Gastrocnemius medialis (tissue), 4 donors: ENCODE measurements at regions not wholly inside any gene's neighbourhood (a gene's known extent, or its start where the extent isn't known, plus 50 kb on each side); places are given as distances from the start of the nearest gene placed in this dataset.

Source experiments
- ATAC-seq, 2 donors: fragments of 150-250 bp; one replicate each; pipeline ENCODE4 v1.9.1; 2016
- DNase-seq, 2 donors: peaks; one replicate each; pipeline ENCODE4 v3.0.0-alpha.2; 2019
- H3K27ac ChIP-seq, 4 donors: fragments of 200-600 bp; sonication (generic); 1 replicate in 1 of 4; 2 replicates in 3 of 4; pipeline ENCODE4 v1.5.1; 2016 to 2018; ENCODE audit warnings: mild to moderate bottlenecking in 2 of 4, moderate library complexity in 1 of 4
- H3K27me3 ChIP-seq, 3 donors: fragments of 200-600 bp; sonication (generic) in 2 of 3; 1 replicate in 1 of 3; 2 replicates in 2 of 3; pipeline versions ENCODE4 v1.5.1 to v1.6.0; 2016 to 2019; ENCODE audit warnings: mild to moderate bottlenecking in 1 of 3, moderate library complexity in 1 of 3
- H3K36me3 ChIP-seq, 2 donors: fragments of 200-600 bp; sonication (generic) in 1 of 2; one replicate each; pipeline ENCODE4 v1.5.1; 2017 to 2018
- H3K4me1 ChIP-seq, 2 donors: fragments of 200-600 bp; sonication (generic) in 1 of 2; one replicate each; pipeline ENCODE4 v1.5.1; 2016 to 2017; ENCODE audit warnings: mild to moderate bottlenecking in 2 of 2
- H3K4me3 ChIP-seq, 4 donors: fragments of 200-600 bp; sonication (generic) in 3 of 4; 1 replicate in 1 of 4; 2 replicates in 3 of 4; pipeline ENCODE4 v1.5.1; 2016 to 2019; ENCODE audit warnings: mild to moderate bottlenecking in 2 of 4
- H3K9me3 ChIP-seq, 3 donors: fragments of 200-600 bp; sonication (generic) in 2 of 3; 1 replicate in 1 of 3; 2 replicates in 2 of 3; pipeline ENCODE4 v1.5.1; 2016 to 2019
- POLR2A ChIP-seq, 2 donors: fragments of 450-650 bp; IDR thresholded peaks; one replicate each; pipeline ENCODE4 v1.6.1; 2017; ENCODE audit warnings: antibody characterized with exemption in 2 of 2, mild to moderate bottlenecking in 2 of 2, moderate library complexity in 2 of 2
- in situ Hi-C, 4 donors: fragments of 200-750 bp; cut with MboI; loops; one replicate each; pipeline versions ENCODE4 v1.15.0 to v1.8.0; 2017; ENCODE audit warnings: low sequenced_read_pairs in 4 of 4
- intact Hi-C: fragments of 100-400 bp; cut with DNase I; formaldehyde crosslinking; loops from one replicate; pipeline ENCODE4 v1.15.1; 2023; ENCODE audit warnings: low total_unique reads
- TF ChIP-seq, protein P1 (sequence below), 5 experiments: fragments of 450-650 bp in 3 of 5; fragments of 200-600 bp in 2 of 5; sonication (generic) in 2 of 5; IDR thresholded peaks in 4 of 5; conservative IDR thresholded peaks in 1 of 5; 1 replicate in 4 of 5; 2 replicates in 1 of 5; pipeline ENCODE4 v1.5.1; 2016 to 2019; ENCODE audit warnings: antibody characterized with exemption in 5 of 5, mild to moderate bottlenecking in 3 of 5, moderate library complexity in 3 of 5

- intact Hi-C loops, result no loop called here
These were observed 629.2 kb downstream of the OTOL1 start for GRCh38 chr3:162125790-162126189.

DNA sequence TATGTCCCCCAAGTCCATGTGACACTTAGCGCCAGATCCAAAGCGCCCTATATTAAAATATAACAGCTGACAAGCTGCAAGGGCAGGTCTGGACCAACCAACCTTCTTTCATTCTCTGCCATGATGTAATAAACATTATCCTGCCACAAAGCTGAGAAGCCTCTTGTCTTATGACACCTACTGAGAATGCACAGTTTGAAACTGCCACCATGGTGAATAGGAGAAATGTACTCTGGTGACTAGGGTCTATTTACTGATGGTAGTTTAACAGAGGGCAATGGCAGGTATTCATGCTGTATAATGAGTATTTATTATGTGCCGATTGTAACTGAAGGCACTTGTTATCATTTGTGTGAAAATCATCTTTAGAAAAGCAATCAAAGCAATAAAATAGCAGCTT is 634.0 kb downstream of the OTOL1 start:
- no peaks in the 10 kb centered on the region for H3K4me1 ChIP-seq
- TF ChIP-seq POLR2A (IDR thresholded peaks at IDR 0.05), result no peak
- TF ChIP-seq, protein P1, sequence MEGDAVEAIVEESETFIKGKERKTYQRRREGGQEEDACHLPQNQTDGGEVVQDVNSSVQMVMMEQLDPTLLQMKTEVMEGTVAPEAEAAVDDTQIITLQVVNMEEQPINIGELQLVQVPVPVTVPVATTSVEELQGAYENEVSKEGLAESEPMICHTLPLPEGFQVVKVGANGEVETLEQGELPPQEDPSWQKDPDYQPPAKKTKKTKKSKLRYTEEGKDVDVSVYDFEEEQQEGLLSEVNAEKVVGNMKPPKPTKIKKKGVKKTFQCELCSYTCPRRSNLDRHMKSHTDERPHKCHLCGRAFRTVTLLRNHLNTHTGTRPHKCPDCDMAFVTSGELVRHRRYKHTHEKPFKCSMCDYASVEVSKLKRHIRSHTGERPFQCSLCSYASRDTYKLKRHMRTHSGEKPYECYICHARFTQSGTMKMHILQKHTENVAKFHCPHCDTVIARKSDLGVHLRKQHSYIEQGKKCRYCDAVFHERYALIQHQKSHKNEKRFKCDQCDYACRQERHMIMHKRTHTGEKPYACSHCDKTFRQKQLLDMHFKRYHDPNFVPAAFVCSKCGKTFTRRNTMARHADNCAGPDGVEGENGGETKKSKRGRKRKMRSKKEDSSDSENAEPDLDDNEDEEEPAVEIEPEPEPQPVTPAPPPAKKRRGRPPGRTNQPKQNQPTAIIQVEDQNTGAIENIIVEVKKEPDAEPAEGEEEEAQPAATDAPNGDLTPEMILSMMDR (IDR thresholded peaks at IDR 0.05 in 4 of 5, conservative IDR thresholded peaks at IDR 0.05 in 1 of 5), result no peak
- H3K27me3 ChIP-seq, result no peaks in the 10 kb centered on the region
- H3K4me3 ChIP-seq, result no peak overlapping the region
- no peak overlapping the region for H3K27ac ChIP-seq
- in situ Hi-C loops (no loop called here), intact Hi-C loops (no loop called here)
- ATAC-seq, result no peak
- H3K9me3 ChIP-seq, result no peaks in the 10 kb centered on the region
- no peak for DNase-seq
- no peaks in the 10 kb centered on the region for H3K36me3 ChIP-seq

More at GRCh38 chr3:162125790-162126189, 629.2 kb downstream of the OTOL1 start:
- Histone ChIP-seq H3K4me3 (no peak overlapping the region), H3K4me1 (no peaks in the 10 kb centered on the region), H3K9me3 (no peaks in the 10 kb centered on the region), H3K27me3 (no peaks in the 10 kb centered on the region), H3K27ac (no peak overlapping the region), H3K36me3 (no peaks in the 10 kb centered on the region)
- TF ChIP-seq, protein P1 (IDR thresholded peaks at IDR 0.05 in 4 of 5, conservative IDR thresholded peaks at IDR 0.05 in 1 of 5), result no peak
- TF ChIP-seq POLR2A (IDR thresholded peaks at IDR 0.05), result no peak
- in situ Hi-C loops, result no loop called here
- DNase-seq, result no peak
- ATAC-seq, result no peak

- TF ChIP-seq POLR2A (IDR thresholded peaks at IDR 0.05), result no peak
- TF ChIP-seq, protein P1 (IDR thresholded peaks at IDR 0.05 in 4 of 5, conservative IDR thresholded peaks at IDR 0.05 in 1 of 5), result no peak
- H3K9me3 ChIP-seq, result no peaks in the 10 kb centered on the region
- intact Hi-C loops (no loop called here), in situ Hi-C loops (no loop called here)
- H3K36me3 ChIP-seq, result no peaks in the 10 kb centered on the region
- H3K27ac ChIP-seq, result no peak overlapping the region
- no peaks in the 10 kb centered on the region for H3K27me3 ChIP-seq
- DNase-seq (no peak), ATAC-seq (no peak)
- H3K4me3 ChIP-seq, result no peak overlapping the region
- peaks cover 0 to 4% of the 10 kb centered on the region in 2 donors for H3K4me1 ChIP-seq
These were observed 636.4 kb downstream of the OTOL1 start for GRCh38 chr3:162132981-162133380.

DNA sequence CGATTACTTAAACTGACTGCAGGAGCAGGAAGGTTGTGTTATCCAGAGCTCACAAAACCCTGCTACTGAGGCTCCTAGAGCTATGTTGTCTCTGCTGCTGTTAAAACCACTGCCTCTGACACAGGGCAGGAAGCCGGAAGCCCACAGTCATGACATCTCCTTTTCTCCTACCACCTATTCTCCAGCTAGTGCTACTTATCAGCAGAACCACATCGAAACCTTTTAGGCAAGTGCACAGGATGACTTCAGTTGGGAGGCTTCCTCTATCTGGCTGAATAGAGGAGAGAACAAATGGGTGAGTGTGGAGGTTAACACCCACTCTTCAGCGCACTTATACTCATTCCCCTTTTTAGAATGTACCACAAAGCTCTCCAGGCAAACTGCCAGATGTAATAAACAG is 638.0 kb downstream of the OTOL1 start:
- peaks cover 9 to 15% of the 10 kb centered on the region in 2 donors for H3K4me1 ChIP-seq
- ATAC-seq, result no peak

More for the DNA sequence above, 638.0 kb downstream of the OTOL1 start:
- in situ Hi-C loops, result no loop called here
- Histone ChIP-seq H3K36me3 (no peaks in the 10 kb centered on the region), H3K4me3 (no peak overlapping the region), H3K27ac (no peak overlapping the region), H3K27me3 (no peaks in the 10 kb centered on the region), H3K9me3 (no peaks in the 10 kb centered on the region)
- no peak for DNase-seq
- no peak for TF ChIP-seq POLR2A (IDR thresholded peaks at IDR 0.05)
- TF ChIP-seq, protein P1 (IDR thresholded peaks at IDR 0.05 in 4 of 5, conservative IDR thresholded peaks at IDR 0.05 in 1 of 5), result no peak
- intact Hi-C loops, result no loop called here
